UCSD-AML1 (cell line): ENCODE measurements at regions not wholly inside any gene's neighbourhood (a gene's known extent, or its start where the extent isn't known, plus 50 kb on each side); places are given as distances from the start of the nearest gene placed in this dataset.

Experiments used
- DNase-seq: peaks from one replicate; lab custom pipeline; 2025; ENCODE audit not compliant: unreplicated experiment; lab: John Stamatoyannopoulos, UW

- DNase-seq: no peak
Observed at GRCh38 chr16:62664566-62664965, 628.3 kb upstream of the CDH8 start.

- no peak for DNase-seq
Observed at GRCh38 chr16:62661435-62661834, 625.2 kb upstream of the CDH8 start.

- no peak for DNase-seq
Observed at GRCh38 chr16:62657116-62657515, 620.9 kb upstream of the CDH8 start.

GRCh38 chr16:62652441-62653120, 616.3 kb upstream of the CDH8 start:
- no peak for DNase-seq

- DNase-seq: no peak
Observed at GRCh38 chr16:62648256-62648655, 612.0 kb upstream of the CDH8 start.

DNA sequence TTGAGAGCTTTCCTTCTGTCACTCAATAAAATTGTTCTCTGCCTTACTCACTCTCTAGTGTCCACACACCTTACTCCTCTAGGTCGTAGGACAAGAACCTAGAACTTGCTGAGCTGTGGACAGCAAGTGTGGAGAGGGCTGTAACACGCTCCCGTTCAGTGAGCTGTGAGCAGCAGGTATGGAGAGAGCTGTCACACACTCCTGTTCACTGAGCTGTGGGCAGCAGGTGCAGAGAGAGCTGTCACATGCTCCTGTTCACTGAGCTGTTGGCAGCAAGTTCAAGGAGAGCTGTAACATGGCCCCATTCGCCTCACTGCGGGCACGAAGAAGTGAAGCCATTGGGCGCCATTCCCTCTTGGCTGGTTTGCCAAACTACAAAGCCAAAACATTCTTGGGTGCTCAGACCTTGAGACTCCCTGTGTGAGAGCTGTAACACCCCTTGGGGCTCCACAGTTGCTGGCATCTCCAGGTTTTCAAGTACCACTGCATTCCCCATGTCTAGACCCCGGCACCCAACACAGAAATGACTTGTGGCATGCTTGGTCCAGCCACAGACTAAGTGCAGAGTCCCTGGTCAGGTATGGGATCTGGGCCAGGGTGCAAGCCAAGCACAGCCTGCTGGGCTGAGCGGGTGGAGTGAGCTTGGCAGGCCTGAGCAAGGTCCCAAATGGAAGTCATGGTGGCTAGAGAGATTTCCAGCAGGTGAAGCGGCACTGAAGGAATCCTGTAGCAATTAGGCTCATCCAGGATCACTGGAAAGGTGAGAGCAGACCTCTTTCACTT, 608.0 kb upstream of the CDH8 start:
- DNase-seq: no peak

- DNase-seq: no peak
Observed at GRCh38 chr16:62642677-62643076, 606.4 kb upstream of the CDH8 start.

- no peak for DNase-seq
Observed at GRCh38 chr16:62639890-62640289, 603.7 kb upstream of the CDH8 start.

GRCh38 chr16:62638964-62639870, 603.0 kb upstream of the CDH8 start:
- DNase-seq: no peak

- no peak for DNase-seq
Observed at GRCh38 chr16:62638324-62638911, 602.2 kb upstream of the CDH8 start.

GRCh38 chr16:62625326-62625725, 589.1 kb upstream of the CDH8 start:
- DNase-seq: no peak

DNA sequence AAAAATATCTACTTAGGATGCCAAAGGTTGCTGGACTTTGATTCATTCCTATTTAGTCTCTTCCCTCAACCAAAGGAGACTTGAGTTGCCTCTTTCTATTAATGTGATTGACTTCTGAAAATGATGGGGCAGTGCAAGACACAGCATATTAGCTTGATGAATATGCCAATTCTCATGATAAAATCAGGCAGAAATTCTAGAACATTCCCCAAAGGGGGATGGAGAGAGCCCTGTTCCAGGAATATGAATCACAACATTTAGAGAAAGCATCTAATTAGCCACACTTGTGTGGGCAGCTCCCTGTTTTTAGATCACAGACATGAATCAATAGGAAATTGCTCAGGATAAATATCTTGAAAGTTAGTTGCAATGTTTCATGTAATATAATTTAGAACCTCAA, 584.0 kb upstream of the CDH8 start:
- no peak for DNase-seq

- DNase-seq: no peak
Observed at GRCh38 chr16:62615526-62615925, 579.3 kb upstream of the CDH8 start.

- DNase-seq: no peak
Observed at GRCh38 chr16:62610291-62610690, 574.1 kb upstream of the CDH8 start.

DNA sequence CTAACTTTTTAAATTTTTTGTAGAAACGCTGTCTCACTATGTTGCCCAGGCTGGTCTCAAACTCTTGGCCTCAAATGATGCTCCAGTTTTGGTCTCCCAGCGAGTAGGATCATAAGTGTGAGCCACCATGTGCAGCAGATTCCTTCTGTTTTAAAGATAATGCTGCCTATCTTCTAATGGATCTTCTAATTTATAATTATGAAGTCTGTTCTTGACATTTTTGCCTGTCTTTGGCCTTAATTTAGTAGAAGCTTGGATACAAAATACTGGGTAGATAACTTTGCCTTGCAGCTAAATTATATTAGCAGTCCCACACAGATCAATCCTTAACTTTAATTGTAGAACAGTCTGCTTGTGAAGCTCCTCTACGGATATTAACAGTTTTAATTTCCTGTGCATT, 566.6 kb upstream of the CDH8 start:
- no peak for DNase-seq

GRCh38 chr16:62597875-62598274, 561.6 kb upstream of the CDH8 start:
- DNase-seq: no peak

DNA sequence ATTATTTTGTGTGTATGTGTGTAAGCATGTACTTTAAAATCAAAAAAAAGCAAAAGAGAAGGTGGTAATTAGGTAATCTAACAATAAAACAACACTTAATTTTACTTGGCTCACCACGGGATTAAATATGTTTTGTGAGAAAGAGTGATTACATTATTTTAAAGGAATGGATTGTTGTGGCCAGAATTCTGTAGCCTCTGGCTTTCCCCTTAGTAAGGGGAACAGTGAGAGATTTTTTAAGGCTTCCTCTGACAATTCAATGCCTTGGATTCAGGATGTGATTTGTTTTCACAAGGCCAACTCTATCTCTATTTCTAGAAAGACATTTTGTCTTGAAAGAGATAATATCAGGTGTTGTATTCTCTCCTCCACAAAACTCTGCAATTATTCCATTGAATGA, 560.3 kb upstream of the CDH8 start:
- DNase-seq: no peak

DNA sequence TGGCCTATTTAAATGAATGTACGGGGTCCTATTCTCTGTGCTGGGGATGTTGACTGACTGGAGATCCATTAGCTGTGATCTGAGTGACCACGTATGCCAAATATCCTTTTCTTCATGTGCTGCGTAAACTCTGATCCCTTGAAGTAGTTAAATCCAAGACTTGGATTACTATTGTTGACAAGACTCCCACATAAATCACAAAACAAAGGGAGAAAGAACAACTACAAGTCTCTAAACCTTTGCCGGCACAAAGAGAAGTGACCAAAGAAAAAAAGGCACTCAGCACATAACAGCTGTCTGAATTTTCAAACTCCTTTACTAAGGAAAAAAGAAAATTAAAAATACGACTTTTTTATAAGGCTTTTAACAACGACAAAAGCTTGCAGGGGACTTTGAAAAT, 559.9 kb upstream of the CDH8 start:
- DNase-seq: no peak

- no peak for DNase-seq
Observed at GRCh38 chr16:62586128-62586862, 550.1 kb upstream of the CDH8 start.

GRCh38 chr16:62585041-62585545, 548.9 kb upstream of the CDH8 start:
- no peak for DNase-seq
